Stimulated activated CD8-positive, alpha-beta memory T cell treated with anti-CD3 and anti-CD28 coated beads, Interleukin-4, amount 100 ng/mL, for 48 hours (primary cell): ENCODE measurements at regions not wholly inside any gene's neighbourhood (a gene's known extent, or its start where the extent isn't known, plus 50 kb on each side); places are given as distances from the start of the nearest gene placed in this dataset.

Experiments
- DNase-seq: peaks from one replicate; pipeline ENCODE4 v3.0.0-alpha.2; 2020

DNA sequence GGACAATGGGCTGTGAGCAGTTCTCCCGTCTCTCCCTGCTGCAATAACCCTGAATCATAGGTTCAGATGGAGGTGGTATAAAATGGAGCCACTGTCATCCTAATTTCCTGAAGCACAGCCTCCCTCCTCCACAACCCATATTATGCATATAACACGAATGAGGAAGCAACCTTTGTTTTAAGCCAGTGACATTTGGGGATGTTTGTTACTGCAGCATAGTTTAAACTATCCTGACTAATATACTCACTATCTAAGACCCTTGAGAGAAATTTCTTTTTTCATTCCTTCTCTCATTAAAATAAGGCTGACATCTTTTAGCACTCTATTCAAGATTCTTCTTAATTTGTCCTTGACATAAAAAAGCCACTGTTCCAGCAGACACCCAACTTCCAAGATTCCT lies 413.4 kb downstream of the SOX9 start:
- no peak for DNase-seq

DNA sequence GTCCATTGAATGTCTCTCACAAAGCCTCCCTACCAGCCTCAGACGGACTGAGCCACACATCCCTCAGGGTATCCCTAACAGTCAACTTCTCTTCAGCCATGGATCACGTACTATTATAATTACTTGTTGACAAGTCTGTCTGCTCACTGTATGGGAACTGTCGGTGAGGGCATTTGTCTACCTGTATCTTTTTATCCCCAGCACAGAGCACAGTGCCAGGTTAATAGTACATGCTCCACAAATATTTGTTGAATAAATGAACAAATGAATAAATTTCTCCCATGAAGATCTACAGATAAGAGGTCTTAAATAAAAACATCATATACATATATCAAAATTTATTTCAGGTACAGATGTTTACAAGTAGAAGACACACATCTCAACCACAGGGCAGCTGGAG lies 414.0 kb downstream of the SOX9 start:
- no peak for DNase-seq

DNA sequence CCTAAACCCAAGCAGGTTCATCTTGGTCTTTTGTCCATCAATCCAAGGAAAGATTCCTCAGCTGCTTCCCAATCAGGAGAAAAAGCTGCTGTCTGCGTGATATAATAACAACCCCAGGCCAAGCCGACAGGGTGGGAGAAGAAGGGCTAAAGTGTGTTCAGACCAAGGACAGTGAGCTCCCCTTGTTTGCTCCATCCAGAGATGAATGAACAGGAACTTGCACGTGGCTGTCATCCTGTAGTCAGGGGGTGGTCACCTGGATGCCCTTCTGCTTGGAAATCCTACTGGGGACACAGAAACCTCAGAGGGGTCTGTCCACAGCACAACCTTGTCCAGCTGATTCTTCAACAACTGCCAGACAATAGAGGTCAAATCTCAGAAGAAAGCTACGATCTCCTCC lies 414.5 kb downstream of the SOX9 start:
- DNase-seq = no peak

DNA sequence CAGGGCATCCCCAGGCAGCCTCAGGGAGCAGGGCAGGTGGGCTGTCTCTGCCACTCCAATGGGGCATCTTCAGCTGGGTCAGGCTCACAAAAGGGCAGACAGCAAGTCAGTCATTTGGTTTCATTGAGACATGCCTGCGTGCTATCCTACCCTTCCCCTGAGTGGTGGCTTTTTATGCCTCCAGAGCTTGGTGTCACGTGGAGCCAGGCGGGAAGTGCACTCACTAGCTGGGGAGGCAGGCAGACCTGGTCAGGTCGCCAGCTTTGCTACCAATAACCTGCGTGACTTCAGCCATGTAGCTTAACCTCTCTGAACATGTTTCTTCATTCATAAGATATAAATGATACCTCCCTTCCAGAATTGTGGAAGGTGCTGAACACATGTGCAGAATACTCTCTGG lies 415.0 kb downstream of the SOX9 start:
- no peak for DNase-seq

DNA sequence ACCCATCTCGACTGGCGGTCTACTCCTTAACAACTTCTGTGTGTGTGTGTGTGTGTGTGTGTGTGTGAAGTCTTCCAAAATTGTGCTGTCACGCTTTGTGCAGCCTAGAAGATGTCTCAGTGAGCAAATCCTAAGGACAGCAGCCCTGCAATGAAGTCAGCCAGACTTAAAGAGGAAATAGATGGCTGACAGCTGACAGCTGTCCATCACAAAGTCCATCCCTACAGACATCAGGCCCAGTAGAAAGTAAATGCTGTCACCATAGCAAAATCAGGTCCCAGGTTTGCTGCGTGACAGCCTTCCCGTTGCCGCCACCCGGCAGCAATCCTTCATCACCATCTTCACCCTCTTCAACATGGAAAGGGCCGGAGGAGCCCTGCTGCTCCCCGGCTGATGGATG lies 416.0 kb downstream of the SOX9 start:
- no peak for DNase-seq

DNA sequence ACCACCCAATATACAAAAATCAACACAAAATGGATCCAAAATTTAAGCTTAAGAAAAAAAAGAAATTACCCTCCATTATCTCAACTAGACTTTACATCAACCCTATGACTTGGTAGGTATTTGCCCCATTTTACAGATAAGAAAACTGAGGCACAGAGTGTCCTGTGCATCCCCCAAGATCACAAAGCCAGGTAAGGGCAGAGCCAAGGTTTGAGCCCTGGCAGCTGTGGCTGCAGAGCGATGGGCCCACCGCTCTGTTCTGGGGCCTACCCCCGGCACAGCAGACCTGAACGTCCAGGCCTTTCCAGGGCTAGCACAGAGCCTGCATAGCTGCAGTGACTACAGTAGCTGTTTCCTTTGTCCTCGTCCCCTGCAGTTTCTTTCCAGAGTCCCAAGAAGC lies 417.6 kb downstream of the SOX9 start:
- no peak for DNase-seq

DNA sequence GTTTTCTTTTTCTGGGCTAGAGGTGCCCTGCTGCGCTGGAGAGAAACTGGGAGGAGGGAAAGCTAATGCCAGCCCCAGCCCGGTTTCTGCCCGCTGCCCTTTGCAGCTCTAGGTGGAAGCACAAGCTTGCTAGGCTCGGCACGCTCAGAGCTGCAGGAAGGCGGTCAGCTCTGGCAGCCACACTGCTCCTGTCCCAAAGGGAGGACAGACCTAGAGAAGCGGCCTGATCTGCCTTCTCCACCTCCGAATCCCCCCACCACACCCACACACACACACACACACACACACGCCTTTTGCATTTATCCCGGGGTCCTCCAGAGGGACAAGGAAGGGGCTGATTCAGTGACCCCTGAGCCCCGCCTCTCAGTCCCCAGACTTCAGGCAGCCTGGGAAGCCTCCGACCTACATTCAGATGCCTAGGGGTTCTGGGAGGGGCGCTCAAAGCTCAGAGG lies 418.1 kb downstream of the SOX9 start:
- no peak for DNase-seq

DNA sequence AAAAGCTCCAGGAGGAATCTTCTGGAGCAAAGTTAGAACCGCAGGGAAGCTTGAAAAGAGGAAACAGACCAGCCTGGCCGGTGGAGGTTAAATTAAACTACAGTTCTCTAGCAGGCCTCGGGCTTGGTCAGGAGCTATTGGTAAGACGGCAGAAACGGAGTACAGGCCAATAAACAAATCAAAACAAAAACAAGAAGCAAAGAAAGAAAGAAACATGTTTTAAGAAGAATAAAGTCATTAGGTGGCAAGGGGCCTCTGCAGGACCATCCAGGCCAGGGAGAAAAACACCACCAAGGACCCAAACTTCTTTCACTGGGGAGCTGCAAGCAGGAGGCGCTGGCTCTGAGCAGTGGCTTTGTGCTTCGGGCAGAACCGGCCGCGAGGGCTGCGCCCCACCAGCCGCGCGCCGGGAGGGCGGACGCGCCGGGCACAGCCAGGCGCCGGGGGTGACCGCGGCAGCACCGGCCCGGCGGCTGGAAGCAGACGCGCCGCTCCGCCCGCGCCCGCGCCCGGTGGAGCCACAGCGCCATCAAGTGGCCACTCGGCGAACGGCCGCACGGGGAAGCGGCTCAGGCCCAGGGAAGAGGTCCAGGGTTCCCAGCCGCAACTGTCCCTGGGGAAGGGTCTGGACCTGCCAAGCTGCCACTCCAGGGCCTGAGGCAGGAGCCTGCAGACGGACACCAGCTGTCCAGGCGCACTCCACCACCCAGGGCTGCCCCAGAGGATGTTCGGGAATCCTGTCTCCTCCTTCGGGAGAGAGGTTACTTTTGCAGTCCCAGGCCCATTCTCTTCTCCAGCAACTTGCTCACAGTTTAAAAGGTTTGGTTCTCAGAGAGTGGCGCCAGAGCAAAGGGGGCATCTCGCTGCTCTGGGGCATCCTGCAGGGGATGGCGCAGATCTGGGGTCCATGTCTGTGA lies 419.4 kb downstream of the SOX9 start:
- DNase-seq = peak; percentile 84

DNA sequence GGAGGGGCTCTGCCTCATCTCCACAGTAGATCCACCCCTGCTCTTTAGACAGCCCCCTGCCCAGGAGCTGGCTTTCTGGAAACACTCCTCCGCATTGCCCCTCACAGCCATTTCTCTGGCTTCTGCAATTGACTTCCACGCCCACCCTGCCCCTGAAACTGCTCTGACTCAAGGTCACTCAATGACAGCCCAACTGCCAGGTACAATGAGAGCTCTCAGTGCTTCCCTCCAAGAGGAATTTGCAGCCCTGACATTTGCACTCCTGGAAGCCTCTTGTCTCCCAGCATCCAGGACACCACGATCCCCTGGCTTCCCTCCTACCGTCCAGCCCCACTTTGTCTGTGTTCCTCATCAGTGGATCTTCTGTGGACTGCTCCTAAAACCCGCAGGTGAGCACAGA lies 421.5 kb downstream of the SOX9 start:
- no peak for DNase-seq

DNA sequence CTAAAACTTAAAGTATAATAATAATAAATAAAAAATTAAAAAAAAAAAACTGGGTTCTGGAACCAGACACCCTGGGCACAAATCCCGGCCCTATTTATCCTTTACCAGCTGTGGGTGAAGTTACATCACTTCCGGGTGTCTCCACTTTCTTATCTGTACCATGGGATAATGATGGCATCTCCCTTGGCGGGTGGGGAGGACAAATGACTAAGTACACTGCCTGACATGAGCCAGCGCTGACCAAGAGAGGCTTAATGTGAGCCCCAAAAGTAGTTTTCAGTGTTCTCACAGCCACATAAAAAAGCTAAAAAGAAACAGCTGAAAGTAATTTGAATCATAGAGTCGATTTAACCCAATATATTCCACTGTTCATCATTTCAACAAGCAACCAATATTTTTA lies 424.9 kb downstream of the SOX9 start:
- DNase-seq = no peak

DNA sequence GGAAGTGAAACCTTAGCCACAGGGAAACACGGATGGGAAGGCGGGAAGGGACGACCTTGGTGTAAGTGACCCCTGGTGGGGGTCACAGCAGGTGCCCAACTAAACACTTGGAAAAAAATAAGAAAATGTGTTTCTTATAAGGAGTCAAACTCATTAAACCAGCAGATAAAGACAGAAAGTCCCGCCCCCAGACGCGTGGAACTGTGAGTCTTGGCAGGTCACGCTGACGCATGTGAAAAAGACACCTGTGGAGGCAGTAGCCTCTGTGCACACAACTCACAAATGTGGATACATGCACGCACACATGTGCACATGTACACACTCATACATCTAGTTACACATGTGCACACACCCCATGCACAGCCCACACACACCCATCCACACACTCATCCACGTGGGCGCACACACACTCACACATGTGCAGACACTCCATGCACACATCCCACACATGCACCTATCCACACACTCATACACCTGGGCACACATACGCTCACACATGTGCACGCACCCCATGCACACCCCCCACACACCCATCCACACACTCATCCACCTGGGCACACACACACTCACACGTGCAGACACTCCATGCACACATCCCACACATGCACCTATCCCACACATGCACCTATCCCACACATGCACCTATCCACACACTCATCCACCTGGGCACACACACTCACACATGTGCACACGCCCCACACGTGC lies 432.4 kb downstream of the SOX9 start:
- DNase-seq = no peak

DNA sequence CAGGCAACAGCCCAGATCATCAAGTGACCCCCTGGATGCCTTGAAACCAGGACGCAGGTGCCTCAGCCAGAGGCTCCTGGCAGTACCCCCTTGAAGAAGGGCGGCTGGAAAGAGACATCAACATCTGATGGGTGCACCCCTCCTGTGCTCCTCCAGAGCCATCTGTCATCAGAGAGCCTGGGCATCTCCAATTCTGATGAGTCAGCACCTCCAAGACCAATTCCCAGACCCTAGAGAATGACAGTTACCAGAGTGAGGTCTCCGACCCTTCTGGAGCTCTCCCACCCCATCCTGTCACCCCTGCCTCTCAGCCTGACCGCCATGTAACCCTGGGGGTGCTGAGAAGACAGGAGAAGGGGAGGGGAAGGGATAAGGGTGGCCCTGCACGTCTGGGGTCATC lies 433.7 kb downstream of the SOX9 start:
- no peak for DNase-seq

DNA sequence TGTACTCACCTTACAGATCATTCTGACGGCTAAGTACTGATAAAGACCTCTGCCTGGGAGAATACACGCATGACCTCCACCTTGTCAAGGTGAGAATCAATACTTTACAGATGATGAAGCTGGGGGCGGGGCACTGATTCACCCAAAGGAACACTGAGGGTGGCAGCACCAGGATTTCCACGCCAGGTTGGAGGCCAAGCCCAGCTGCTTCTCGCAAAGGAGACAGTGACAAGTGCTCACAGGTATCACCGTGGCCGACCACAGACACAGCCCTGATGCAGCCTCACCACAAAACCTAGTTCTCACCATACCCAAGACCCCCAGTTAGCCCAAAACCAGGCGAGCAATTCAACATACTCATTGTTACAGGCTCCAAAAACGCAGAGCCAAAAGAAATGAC lies 434.2 kb downstream of the SOX9 start:
- no peak for DNase-seq

DNA sequence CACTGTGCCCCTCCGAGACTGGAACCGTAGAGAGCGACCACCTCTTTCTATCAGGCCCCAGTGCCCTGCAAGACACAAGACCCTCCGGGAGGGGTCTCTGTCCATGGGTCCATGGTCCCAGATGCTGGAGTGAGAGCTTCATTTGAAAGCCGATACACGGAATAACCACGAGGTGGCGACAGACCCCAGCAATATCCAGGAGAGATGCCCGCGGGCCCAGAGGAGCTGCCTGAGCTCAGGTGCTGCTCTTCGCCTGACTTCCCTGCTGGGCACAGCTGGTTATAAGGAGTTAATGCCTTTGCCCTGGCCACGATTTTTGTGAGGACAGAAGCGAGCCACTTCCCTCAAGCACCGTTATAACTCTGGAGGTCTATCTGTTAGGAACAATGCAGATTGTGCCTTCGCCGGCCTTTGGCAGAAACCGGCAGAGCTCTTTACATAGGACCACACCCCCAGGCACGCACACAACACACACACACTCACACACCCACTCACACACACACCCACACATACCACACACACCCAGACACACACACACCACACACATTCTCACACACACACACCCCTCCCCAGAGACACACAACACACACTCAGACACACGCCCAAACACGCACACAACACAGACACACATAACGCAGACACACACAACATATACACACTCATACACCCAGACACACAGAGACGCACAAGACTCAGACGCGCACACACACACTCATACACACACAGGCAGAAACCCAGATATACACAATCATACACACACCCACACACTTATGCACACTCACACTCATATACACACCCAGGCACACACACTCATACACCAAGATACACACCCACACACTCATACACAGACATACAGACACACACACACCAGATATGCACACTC lies 436.4 kb downstream of the SOX9 start:
- peak; percentile 79 for DNase-seq

DNA sequence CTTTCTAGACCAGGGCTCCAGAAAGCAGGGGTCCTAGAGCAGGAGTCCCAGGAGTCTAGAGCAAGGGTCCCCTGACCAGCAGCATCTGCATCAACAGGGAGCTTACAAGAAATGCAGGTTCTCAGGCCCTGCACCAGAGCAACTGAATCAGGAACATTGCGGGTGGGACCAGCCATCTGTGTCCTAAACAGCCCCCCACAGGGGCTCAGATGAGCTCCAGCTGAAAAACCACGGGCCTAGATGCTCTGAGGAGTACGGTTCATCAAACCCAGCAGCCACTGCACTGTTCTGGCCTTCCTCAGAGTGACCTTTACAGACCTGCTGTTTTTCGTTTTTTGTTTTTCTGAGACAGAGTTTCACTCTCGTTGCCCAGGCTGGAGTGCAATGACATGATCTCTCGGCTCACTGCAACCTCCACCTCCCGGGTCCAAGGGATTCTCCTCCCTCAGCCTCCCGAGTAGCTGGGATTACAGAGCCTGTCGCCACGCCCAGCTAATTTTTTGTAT lies 438.2 kb downstream of the SOX9 start:
- DNase-seq = no peak

DNA sequence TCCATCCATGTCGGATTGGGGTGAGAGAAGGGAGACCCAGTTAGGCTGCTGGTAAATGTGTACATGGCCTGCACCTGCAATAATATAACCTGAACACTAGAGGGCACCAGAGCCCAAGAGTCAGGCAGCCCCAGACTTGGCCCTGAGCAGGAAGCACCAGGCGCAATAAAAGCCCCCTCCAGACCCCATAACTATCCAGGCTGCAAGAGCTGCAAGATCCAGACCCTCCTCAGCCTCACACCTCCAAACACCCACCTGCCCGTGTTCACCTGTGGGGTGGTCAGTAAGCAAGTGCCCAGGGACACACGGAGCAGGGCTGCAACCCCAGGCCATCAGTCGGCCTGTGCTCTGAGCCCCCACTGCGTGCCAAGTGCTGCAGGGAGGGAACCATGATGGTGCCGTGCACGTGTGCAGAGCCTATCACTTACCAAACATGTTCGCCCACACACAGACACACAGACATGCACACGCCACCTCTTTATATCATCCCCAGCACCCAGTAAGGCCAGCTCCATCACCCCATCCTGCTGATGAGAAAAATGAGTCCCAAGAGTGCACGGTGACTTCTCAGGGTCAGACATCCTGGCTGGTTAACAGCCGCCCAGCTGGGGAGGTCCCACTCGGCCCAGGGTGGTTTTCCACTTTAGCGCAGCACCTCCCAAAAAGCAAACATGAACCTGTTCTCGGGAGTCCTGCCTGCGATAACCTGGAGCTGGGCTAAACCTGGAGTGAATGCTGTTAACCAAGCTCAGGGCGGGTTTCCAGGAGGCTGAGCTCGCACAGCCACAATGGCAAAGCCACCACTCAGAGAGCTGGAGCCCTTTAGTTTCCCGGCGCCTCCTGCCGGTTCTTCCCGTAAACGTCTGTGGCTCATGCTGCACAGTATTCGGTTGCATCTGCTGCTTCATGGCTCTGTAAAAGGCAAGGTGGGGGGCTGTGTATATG lies 439.8 kb downstream of the SOX9 start:
- peak; percentile 60 for DNase-seq

DNA sequence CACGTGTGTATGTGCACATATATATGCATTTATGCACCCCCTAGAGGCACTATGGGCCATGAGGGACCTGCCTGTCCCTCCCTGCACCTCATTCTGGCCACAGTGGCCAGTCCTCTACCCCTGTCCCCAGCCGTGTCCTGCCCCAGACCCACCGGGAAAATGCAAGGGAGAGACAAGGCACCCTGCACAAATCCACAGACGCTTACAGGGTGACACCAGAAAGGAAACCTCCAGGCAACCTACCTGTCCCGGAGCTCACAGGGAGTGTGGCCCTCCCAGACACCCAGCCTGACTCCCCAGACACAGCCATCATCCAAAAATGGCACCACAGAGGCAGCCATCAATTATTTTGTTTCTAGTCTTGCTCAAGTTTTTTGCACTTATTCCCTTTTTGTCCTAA lies 440.4 kb downstream of the SOX9 start:
- DNase-seq = no peak

DNA sequence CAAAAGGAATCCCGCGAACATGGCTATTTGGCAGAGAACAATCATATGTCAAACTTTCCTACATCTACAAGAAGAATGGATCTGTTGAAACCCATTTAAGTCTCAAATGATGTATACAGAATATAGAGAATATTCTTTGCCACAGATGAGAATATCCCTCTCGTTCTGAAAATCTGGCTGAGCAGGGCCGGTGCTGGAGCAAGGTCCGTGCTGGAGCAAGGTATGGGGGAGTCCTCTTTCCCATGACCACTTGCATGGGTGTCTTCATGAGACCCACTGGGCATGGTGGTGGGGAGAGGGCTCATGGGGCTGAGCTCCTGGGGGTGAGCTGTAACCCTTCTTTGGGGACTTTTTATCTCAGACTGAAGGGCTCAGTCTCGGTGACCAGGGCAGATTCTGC lies 440.9 kb downstream of the SOX9 start:
- DNase-seq = no peak

DNA sequence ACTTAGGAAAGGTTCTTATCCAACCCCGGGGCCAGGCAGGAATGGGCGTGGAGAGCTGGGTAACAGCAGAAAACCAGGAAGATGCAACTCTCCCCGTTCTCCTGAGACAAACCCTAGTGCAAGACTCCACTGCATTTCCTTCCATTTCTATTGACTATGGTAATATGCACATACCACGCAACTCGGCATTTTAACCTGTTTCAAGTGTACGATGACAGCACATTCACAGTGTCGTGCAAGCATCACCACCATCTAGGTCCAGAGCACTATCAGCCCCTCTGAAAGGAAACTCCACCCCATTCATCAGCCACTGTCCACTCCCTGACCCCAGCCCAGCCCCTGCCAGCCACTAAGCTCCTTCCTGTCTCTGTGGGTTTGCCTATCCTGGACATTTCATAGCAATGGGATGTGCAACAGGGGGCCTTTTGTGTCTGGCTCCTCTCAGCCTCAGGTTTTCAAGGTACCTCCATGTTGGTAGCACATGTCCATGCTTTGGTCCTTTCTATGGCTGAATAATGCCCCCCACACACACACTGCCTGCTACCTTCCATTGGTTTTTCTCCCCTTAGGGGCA lies 441.9 kb downstream of the SOX9 start:
- no peak for DNase-seq

DNA sequence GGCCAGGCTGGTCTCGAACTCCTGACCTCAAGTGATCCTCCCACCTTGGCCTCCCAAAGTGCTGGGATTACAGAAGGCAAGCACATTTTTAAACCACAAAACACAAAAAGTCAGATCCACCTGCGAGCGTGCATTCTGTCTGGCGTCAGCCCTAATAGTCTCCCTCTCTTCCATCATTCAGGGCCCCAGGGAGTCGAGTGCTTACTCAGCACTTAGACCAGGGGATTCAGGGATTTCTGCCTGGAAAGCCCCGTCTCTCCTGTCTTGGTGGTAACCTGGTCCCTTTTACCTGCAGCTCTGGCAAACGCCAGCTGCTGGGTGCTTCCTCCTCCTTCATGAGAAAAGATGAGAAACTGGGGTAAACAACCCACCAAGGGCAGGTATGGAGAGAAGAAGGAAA lies 443.1 kb downstream of the SOX9 start:
- DNase-seq = no peak

DNA sequence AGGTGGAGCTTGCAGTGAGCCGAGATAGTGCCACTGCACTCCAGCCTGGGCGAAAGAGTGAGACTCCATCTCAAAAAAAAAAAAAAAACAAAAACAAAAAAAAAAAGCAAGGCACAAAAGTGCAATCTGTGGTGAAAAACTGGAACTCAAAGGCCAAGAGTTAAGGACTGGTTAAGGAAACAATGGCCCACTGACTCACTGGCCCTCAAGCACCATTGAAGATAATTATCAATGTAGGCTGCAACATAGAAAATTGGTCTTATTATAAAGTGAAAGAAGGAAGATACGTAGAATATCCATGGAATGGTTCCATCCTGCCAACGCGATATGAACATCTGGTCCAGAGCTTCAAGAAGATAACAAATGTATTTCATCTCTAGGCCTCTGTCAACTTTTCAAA lies 444.2 kb downstream of the SOX9 start:
- no peak for DNase-seq

DNA sequence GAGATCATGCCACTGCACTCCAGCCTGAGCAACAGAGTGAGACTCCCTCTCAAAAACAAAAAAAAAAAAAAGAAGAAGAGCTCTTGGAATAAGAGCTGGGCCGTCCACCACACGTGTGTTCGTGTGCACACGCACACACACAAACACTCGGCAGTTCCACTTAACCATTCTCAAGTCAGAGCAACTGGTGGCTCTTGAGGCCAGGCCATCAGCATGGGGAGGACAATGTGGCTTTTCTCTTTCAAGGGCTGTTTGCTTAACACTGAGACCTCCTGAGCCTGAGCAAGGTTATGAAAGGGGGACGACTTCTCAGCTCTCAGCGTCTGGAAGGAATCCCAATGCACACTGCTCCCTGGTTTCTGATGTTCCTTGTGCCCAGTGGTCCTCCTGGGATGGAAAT lies 444.9 kb downstream of the SOX9 start:
- DNase-seq = no peak
